ENCODE measurements at regions not wholly inside any gene's neighbourhood (a gene's known extent, or its start where the extent isn't known, plus 50 kb on each side); places are given as distances from the start of the nearest gene placed in this dataset.

DNA sequence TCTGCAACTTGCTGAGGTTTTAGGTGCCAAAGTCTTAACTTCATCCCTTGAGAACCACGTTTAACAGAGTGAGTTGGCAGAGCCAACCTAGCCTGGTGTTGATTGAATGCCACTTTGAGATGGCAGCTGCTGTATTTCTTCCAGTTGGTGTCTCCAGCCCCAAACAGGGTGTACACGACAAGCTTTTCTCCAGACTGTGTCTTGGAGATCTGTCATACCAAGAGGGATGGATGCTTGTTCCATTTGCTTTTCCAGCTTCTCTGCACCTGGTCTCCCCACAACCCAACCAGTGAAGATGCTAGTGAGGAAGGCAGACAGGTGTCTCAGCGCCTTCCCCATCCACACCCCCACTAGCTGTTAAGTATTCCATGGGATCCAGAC, 141.1 kb upstream of the HS3ST2 start:
- TF ChIP-seq, protein P1, sequence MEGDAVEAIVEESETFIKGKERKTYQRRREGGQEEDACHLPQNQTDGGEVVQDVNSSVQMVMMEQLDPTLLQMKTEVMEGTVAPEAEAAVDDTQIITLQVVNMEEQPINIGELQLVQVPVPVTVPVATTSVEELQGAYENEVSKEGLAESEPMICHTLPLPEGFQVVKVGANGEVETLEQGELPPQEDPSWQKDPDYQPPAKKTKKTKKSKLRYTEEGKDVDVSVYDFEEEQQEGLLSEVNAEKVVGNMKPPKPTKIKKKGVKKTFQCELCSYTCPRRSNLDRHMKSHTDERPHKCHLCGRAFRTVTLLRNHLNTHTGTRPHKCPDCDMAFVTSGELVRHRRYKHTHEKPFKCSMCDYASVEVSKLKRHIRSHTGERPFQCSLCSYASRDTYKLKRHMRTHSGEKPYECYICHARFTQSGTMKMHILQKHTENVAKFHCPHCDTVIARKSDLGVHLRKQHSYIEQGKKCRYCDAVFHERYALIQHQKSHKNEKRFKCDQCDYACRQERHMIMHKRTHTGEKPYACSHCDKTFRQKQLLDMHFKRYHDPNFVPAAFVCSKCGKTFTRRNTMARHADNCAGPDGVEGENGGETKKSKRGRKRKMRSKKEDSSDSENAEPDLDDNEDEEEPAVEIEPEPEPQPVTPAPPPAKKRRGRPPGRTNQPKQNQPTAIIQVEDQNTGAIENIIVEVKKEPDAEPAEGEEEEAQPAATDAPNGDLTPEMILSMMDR (IDR thresholded peaks at IDR 0.05) = no peak
- TF ChIP-seq POLR2A (IDR thresholded peaks at IDR 0.05) = no peak
- TF ChIP-seq POLR2AphosphoS5 (IDR thresholded peaks at IDR 0.05) = no peak

Data from upper lobe of left lung (tissue), 4 donors.